OCI-LY3 (cell line): ENCODE measurements at regions not wholly inside any gene's neighbourhood (a gene's known extent, or its start where the extent isn't known, plus 50 kb on each side); places are given as distances from the start of the nearest gene placed in this dataset.

ENCODE experiments used
- EZH2phosphoT487 ChIP-seq: fragments of 200-600 bp; shearing (Covaris generic); IDR thresholded peaks from 2 replicates; pipeline ENCODE4 v1.6.1; 2018; ENCODE audit warnings: antibody characterized with exemption, mixed run types, low read depth
- TF ChIP-seq, protein P1 (sequence below): fragments of 200-600, 300-600 bp; sonication (generic); IDR thresholded peaks from 2 replicates; pipeline ENCODE4 v1.5.1; 2014; ENCODE audit warnings: antibody characterized with exemption, low read length, low read depth

DNA sequence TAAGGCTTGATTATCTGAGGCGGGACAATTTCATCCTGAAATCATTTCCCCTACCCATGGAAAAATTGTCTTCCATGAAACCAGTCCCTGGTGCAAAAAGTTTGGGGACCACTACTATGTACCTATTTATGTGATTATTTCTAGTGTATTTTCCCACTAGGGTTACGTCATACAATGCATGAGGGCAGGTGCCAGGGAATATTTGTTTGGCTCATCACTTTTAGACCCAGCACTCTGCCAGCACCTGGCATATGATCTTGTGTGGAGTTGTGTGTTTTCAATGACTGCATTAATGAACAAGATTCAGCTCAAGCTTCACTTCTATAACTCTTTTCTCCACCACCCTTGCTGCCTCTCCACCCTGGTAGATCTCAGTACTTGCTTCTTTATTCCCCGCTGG, 73.3 kb upstream of the TNKS2 start:
- TF ChIP-seq, protein P1, sequence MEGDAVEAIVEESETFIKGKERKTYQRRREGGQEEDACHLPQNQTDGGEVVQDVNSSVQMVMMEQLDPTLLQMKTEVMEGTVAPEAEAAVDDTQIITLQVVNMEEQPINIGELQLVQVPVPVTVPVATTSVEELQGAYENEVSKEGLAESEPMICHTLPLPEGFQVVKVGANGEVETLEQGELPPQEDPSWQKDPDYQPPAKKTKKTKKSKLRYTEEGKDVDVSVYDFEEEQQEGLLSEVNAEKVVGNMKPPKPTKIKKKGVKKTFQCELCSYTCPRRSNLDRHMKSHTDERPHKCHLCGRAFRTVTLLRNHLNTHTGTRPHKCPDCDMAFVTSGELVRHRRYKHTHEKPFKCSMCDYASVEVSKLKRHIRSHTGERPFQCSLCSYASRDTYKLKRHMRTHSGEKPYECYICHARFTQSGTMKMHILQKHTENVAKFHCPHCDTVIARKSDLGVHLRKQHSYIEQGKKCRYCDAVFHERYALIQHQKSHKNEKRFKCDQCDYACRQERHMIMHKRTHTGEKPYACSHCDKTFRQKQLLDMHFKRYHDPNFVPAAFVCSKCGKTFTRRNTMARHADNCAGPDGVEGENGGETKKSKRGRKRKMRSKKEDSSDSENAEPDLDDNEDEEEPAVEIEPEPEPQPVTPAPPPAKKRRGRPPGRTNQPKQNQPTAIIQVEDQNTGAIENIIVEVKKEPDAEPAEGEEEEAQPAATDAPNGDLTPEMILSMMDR = no peak
- no peak for TF ChIP-seq EZH2phosphoT487
